Left renal cortex interstitium (tissue), 4 donors: ENCODE measurements at regions not wholly inside any gene's neighbourhood (a gene's known extent, or its start where the extent isn't known, plus 50 kb on each side); places are given as distances from the start of the nearest gene placed in this dataset.

Experiments used
- DNase-seq, 4 donors: peaks; one replicate each; pipeline ENCODE4 v3.0.0-alpha.2; 2013; ENCODE audit warnings: low read depth in 4 of 4, low spot score in 2 of 4, missing footprints in 1 of 4

DNA sequence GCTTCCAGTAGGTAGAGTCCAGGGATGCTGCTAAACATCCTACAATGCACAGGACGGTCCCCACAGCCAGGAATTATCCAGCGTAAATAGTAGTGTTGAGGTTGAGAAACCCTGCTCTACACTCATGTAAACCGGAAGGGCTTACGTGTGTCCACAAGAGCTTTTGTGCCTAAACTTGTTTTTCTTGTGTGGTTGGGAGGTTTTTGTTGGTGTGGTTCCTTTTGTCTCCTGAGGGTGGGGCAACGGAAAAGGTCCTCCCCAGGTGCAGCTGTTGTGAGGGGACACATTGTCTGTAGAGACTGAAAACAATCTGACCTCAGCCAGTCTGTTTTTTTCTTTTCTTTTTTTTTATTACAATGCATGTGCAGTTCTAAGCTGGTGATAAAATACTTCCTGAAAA is 72.7 kb upstream of the MGAT5 start:
- no peak for DNase-seq

DNA sequence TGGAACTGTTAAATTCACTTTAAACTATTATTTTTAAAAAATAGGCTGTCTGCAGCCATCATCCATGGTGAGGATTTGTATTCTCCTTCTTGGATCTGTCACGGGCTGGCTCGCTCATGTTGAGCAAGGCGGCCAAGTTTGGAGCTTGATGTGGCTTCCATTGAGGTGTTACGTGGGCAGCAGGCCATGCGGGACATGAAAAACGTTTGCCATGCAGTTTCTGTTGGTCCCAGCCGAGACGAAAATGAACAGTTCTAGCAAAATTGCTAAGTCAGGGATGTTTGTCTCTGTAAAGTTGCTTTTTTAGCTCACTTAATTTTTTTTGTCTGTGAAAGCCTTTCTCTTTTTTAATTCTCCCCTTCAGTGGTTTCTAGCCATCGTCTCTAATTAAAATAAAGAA is 70.2 kb upstream of the MGAT5 start:
- no peak for DNase-seq

DNA sequence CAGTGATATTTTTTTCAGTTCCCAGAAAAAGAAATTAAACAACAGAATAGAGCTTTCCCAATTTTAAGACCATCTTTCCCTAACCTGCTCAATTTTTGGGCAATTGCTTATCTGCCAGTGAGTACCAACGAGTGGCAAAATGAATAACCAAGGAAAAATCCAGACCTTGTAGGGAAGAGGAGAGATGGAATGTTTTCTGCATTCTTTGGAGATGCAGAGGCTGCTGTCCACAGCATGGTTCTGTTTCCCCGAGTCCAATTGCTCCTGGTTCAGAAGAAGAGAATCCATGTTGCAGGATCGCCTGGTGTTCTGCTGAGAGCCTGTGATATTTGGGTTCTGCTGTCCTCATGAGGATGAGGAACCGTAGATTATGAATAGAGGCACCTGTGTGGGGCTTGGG is 68.2 kb upstream of the MGAT5 start:
- no peak for DNase-seq

GRCh38 chr2:134189009-134189720 is 64.7 kb upstream of the MGAT5 start:
- no peak for DNase-seq

DNA sequence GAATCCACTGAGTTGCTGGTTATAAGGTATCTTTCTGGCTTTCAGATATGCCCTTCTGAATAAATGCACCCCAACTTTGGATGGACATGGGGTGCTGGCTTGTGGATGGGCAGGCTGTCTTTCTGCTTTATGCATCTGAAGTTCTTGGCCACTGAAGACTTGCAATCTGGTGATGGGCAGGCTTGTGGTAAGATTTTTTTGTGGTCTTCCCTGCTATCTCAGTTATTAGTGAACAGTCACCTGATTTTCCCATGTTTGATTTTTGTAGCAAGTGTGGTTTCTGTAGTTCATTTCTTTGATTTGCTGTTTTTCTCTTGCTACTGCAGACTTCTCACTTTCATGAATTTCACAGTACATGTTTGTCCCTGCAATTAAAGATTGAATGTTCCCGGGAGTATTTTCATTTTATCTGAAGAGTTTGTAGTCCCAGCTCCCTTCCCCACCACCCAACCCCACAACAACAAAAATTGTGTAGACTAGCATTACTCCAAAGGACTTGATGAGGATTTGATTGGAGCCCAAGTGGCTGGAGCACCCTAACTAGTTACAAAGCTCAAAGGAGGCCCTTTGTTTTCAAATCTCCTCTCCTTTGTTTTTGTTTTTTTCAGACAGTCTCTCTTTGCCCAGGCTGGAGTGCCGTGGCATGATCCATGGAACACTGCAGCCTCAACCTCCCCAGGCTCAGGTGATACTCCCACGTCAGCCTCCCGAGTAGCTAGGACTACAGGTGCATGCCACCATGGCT is 63.6 kb upstream of the MGAT5 start:
- no peak for DNase-seq

GRCh38 chr2:134190807-134191203 is 63.1 kb upstream of the MGAT5 start:
- no peak for DNase-seq

DNA sequence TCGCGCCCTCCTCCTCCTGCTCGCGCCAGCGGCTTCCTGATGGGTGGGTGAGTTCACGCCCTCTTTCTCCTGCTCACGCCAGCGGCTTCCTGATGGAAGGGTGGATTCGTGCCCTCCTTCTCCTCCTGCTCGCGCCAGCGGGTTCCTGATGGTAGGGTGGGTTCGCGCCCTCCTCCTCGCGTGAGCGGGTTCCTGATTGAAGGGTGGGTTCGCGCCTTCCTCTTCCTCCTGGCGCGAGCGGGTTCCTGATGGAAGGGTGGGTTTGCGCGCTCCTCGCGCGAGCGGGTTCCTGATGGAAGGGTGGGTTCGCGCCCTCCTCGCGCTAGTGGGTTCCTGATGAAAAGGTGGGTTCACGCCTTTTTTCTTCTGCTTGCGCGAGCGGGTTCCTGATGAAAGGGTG is 62.0 kb upstream of the MGAT5 start:
- no peak for DNase-seq

GRCh38 chr2:134193006-134193405 is 60.9 kb upstream of the MGAT5 start:
- no peak for DNase-seq

- DNase-seq = no peak
Observed at GRCh38 chr2:134194519-134194918, 59.4 kb upstream of the MGAT5 start.

DNA sequence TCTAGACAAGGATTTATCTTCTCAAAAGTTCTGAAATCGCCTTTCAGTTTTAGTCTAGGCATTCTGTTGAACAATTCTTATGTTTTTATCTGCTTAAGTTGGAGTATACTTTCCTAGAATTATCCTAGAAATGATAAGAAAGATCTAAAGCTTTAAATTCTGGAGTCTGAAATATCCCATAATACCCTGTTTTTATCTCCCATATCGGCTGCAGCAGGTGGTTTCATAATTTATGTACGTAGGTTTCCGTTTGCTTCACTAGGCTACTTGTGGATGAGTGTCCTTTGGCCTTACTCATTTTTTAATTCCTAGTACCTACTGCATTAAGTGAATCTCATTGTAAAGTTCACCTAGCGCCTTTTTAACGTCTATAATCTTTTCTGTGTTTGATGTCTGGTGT is 58.5 kb upstream of the MGAT5 start:
- no peak for DNase-seq

- DNase-seq = no peak
Observed at GRCh38 chr2:134197445-134197844, 56.4 kb upstream of the MGAT5 start.

GRCh38 chr2:134198006-134198634 is 55.8 kb upstream of the MGAT5 start:
- no peak for DNase-seq

DNA sequence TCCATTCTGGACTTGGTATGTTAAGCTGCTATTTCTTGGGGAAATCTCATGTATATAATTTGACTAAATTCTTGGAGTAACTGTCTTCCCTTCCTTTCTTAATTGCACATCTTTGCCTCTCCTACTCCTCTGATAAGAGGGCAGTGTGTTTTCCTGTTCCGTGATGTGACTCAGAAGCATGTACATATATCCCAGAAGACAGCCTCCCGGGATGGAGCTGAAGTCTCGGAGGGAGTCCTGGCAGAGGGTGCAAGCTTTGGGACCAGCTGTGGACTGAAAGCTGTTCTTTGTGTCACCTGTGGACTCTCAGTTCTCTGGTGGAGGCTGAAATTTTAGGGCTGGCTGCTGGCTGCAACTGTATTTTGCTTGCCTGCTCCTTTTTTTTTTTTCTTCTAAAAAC is 54.7 kb upstream of the MGAT5 start:
- no peak for DNase-seq

DNA sequence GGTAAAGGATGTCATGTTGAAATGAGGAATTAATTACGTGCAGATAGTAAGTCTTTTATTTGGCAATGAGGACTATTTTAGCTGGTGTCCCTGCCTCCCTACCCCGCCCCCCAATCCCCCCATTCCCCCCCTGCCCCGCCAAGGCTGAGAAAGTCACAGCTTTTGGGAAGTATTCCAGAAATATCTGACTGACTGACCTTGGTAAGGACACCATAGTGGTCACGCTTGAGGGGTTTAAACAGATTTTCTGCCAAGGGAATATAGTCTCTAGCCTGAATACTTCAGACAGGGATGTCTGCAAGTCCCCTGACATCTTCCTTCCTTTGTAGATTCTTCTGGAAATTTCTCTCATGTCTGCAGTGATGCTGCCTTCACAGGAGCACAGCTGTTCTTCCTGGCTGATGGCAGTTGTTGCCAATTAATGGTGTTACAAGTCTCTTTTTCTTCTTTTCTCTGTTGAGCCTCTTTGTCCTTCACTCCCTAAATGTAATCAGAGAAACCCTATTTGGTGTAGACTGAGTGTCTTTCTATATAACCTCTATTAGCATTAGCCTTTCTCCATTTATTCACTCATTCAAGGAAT is 53.7 kb upstream of the MGAT5 start:
- DNase-seq = no peak

GRCh38 chr2:134201533-134201932 is 52.3 kb upstream of the MGAT5 start:
- no peak for DNase-seq

DNA sequence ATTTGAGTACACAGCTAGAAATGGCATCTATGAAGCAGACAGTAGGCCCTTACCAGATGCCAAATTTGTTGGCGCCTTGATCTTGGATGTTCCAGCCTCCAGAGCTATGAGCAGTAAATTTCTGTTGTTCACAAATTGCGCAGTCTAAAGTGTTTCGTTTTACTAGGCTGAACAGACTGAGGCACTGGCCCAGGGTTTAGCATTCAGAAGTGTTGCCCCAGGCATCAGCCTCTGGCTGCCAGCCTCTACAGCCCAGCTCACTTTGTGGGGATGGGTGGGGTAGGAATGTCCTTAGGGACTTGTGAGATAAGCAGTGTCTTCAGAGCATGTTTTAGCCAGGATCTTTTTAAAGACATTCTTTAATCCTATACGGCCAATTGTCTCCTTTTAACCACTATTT is 51.5 kb upstream of the MGAT5 start:
- no peak for DNase-seq

- no peak for DNase-seq
Observed at GRCh38 chr2:134203175-134203574, 50.7 kb upstream of the MGAT5 start.
